D721Med (cell line): ENCODE measurements at regions not wholly inside any gene's neighbourhood (a gene's known extent, or its start where the extent isn't known, plus 50 kb on each side); places are given as distances from the start of the nearest gene placed in this dataset.

Experiments
- DNase-seq: peaks from one replicate; pipeline ENCODE4 v3.0.0; 2011; ENCODE audit warnings: low spot score; ENCODE audit not compliant: insufficient read length
- FAIRE-seq: peaks from 2 replicates; lab custom pipeline; 2011; peaks lifted over from hg19 to GRCh38; lab: Jason Lieb, UNC
- TF ChIP-seq, protein P1 (sequence below): IDR thresholded peaks from 2 replicates; pipeline ENCODE4 v1.5.1; 2012; ENCODE audit warnings: mild to moderate bottlenecking, control low read depth; ENCODE audit not compliant: insufficient read depth; ENCODE audit errors: missing control alignments

GRCh38 chr13:72153272-72153671 is 286.3 kb upstream of the DACH1 start:
- FAIRE-seq (no peak), DNase-seq (no peak)
- TF ChIP-seq, protein P1, sequence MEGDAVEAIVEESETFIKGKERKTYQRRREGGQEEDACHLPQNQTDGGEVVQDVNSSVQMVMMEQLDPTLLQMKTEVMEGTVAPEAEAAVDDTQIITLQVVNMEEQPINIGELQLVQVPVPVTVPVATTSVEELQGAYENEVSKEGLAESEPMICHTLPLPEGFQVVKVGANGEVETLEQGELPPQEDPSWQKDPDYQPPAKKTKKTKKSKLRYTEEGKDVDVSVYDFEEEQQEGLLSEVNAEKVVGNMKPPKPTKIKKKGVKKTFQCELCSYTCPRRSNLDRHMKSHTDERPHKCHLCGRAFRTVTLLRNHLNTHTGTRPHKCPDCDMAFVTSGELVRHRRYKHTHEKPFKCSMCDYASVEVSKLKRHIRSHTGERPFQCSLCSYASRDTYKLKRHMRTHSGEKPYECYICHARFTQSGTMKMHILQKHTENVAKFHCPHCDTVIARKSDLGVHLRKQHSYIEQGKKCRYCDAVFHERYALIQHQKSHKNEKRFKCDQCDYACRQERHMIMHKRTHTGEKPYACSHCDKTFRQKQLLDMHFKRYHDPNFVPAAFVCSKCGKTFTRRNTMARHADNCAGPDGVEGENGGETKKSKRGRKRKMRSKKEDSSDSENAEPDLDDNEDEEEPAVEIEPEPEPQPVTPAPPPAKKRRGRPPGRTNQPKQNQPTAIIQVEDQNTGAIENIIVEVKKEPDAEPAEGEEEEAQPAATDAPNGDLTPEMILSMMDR = no peak

GRCh38 chr13:72151241-72151640 is 284.2 kb upstream of the DACH1 start:
- FAIRE-seq = no peak
- TF ChIP-seq, protein P1 = no peak
- no peak for DNase-seq

DNA sequence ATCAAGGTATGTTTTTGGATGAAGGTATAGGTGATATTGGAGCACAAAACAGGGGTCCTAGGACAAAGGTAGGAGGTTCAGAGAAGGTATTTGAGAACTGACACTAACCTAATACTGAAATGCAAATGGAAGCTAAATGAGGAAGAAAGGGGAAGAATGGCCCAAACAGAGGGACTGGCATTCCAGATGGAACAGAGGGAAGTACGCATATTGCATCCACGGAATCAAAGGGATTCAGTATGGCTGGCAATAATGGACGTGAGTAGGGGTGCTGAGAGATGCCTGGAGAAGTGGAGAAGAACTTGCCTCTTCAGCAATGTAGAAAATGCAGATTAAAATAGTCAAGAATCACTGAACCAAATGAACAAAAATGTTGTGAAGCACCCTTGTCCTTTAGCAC is 283.5 kb upstream of the DACH1 start:
- TF ChIP-seq, protein P1 = no peak
- FAIRE-seq (no peak), DNase-seq (no peak)

DNA sequence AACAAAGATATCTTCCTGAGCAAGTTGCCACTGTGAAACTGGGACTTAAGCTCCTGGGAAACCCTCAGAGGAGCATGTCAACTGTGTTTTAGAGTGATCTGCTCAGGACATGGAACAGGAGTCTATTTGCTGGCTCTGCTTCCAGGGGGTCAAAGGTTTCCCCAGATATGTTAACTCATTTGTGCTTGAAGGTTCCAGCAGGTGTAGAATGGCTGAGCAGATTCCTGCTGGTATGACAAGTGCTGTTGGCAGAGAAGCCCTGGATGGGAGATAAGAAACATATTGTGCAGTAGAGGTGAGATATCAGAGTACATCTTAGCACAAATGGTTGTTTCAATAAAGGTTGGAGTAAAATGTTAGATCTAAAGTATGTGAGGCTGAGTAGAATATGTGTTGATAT is 282.7 kb upstream of the DACH1 start:
- TF ChIP-seq, protein P1 = no peak
- DNase-seq = no peak
- FAIRE-seq = no peak

GRCh38 chr13:72146816-72147215 is 279.8 kb upstream of the DACH1 start:
- DNase-seq = no peak
- FAIRE-seq = no peak
- TF ChIP-seq, protein P1 = no peak

DNA sequence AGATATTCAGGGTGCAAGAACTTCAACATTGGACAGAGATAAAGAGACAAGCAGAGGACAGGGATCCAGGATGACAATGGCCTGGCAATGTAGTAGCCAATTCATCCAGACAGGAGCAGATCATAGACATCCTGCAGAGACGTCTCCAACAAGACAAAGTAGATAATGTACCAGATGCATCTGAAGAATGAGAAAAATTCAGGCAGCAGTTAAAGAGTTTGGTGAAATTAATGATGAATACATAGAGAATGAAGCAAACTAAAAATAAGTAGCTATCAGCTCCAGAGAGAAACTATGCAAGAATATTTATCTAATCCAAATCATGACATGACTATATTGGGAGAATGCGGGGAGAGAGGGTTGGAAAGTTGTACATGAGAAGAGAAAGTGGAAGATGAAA is 278.4 kb upstream of the DACH1 start:
- DNase-seq (no peak), FAIRE-seq (no peak)
- TF ChIP-seq, protein P1 = no peak

DNA sequence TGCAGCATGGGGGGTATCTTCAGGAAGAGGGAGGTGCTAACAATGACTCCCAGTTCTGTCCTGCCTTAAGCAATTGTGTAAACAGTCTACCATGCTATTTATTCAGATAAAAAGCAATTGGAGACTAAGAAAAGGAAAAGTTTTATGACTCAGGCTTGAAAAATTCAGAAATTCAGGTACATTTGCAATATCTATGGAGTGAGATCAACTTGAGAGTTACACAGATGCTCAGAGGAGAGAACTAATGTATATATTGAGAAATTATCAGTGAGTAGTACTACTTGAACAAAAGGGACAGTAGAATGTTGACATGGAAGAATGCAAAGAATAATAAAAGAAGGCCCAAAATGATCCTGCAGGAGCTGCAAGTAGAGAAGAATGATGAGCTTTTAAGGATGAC is 277.6 kb upstream of the DACH1 start:
- TF ChIP-seq, protein P1 = no peak
- no peak for DNase-seq
- no peak for FAIRE-seq
